ENCODE measurements at regions not wholly inside any gene's neighbourhood (a gene's known extent, or its start where the extent isn't known, plus 50 kb on each side); places are given as distances from the start of the nearest gene placed in this dataset.

- H3K27ac ChIP-seq (replicated peaks), result no peak overlapping the region
- H3K36me3 ChIP-seq, result no peaks in the 10 kb centered on the region
- DNase-seq, result no peak
- H3K4me1 ChIP-seq, result no peaks in the 10 kb centered on the region
- no peaks in the 10 kb centered on the region for H3K27me3 ChIP-seq (ENCODE audit: low read depth)
- intact Hi-C loops (cut with micrococcal nuclease), result no loop called here
- no peak overlapping the region for H3K4me3 ChIP-seq
- no peaks in the 10 kb centered on the region for H3K9me3 ChIP-seq (replicated peaks)
- TF ChIP-seq, protein P1, sequence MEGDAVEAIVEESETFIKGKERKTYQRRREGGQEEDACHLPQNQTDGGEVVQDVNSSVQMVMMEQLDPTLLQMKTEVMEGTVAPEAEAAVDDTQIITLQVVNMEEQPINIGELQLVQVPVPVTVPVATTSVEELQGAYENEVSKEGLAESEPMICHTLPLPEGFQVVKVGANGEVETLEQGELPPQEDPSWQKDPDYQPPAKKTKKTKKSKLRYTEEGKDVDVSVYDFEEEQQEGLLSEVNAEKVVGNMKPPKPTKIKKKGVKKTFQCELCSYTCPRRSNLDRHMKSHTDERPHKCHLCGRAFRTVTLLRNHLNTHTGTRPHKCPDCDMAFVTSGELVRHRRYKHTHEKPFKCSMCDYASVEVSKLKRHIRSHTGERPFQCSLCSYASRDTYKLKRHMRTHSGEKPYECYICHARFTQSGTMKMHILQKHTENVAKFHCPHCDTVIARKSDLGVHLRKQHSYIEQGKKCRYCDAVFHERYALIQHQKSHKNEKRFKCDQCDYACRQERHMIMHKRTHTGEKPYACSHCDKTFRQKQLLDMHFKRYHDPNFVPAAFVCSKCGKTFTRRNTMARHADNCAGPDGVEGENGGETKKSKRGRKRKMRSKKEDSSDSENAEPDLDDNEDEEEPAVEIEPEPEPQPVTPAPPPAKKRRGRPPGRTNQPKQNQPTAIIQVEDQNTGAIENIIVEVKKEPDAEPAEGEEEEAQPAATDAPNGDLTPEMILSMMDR (IDR thresholded peaks at IDR 0.05; ENCODE audit: borderline replicate concordance), result no peak
Observed at GRCh38 chr3:132818251-132818650, 96.0 kb upstream of the NPHP3 start.

GRCh38 chr3:132817646-132818177 is 95.5 kb upstream of the NPHP3 start:
- Histone ChIP-seq H3K4me1 (no peaks in the 10 kb centered on the region), H3K36me3 (no peaks in the 10 kb centered on the region), H3K27ac (replicated peaks) (no peak overlapping the region), H3K27me3 (ENCODE audit: low read depth) (no peaks in the 10 kb centered on the region), H3K4me3 (no peak overlapping the region), H3K9me3 (replicated peaks) (peaks cover under 1% of the 10 kb centered on the region)
- TF ChIP-seq, protein P1 (IDR thresholded peaks at IDR 0.05; ENCODE audit: borderline replicate concordance), result no peak
- intact Hi-C loops (cut with micrococcal nuclease), result no loop called here
- DNase-seq, result no peak

- TF ChIP-seq, protein P1 (IDR thresholded peaks at IDR 0.05; ENCODE audit: borderline replicate concordance), result no peak
- intact Hi-C loops (cut with micrococcal nuclease), result no loop called here
- Histone ChIP-seq H3K27me3 (ENCODE audit: low read depth) (no peaks in the 10 kb centered on the region), H3K4me1 (no peaks in the 10 kb centered on the region), H3K9me3 (replicated peaks) (peaks cover 10% of the 10 kb centered on the region), H3K4me3 (no peak overlapping the region), H3K36me3 (no peaks in the 10 kb centered on the region), H3K27ac (replicated peaks) (no peak overlapping the region)
- no peak for DNase-seq
Observed at GRCh38 chr3:132805071-132805470, 82.9 kb upstream of the NPHP3 start.

DNA sequence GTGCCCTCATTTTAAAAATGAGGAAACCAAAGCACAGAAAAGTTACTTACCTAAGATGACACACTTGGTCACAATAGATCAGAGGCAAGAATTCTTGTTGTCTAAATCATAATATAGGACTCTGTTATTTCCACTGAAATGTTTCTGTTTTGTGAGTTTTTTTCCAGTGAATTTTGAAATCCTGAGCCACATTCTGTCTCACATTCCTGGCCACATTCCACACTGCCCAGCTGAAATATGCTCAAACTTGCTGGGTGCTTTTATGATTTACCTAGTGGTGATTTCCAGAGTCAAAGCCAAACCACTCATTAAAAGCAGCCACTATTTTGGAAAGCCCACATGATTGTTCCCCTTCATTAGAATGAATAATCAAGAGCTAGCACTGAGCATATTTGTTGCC is 82.3 kb upstream of the NPHP3 start:
- H3K36me3 ChIP-seq, result no peaks in the 10 kb centered on the region
- H3K27me3 ChIP-seq (ENCODE audit: low read depth), result no peaks in the 10 kb centered on the region
- no peak for DNase-seq
- no peak overlapping the region for H3K27ac ChIP-seq (replicated peaks)
- H3K4me3 ChIP-seq, result no peak overlapping the region
- TF ChIP-seq, protein P1 (IDR thresholded peaks at IDR 0.05; ENCODE audit: borderline replicate concordance), result no peak
- no peaks in the 10 kb centered on the region for H3K4me1 ChIP-seq
- H3K9me3 ChIP-seq (replicated peaks), result peaks cover 10% of the 10 kb centered on the region
- intact Hi-C loops (cut with micrococcal nuclease), result no loop called here

DNA sequence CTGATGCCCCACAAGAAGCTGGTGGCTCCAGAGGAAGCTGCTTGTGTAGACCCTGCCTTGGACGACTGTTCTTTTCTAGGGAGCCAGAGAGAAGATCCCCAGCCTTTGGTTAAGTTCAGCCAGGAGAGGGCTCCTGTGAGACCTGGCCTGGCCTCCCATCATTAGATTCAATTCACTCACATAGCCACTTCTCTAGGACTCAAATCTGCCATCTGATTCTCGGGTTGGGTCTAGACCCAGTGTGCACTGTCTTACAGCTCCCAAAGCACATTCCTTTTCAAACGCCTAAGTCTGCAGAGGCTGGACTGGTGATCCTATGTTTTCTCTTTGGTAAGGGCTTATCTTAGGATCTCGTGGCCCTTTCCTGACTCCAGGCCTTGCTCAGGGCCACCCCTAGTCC is 81.7 kb upstream of the NPHP3 start:
- TF ChIP-seq, protein P1 (IDR thresholded peaks at IDR 0.05; ENCODE audit: borderline replicate concordance), result no peak
- Histone ChIP-seq H3K27ac (replicated peaks) (no peak overlapping the region), H3K4me1 (no peaks in the 10 kb centered on the region), H3K27me3 (ENCODE audit: low read depth) (no peaks in the 10 kb centered on the region), H3K4me3 (no peak overlapping the region), H3K9me3 (replicated peaks) (peaks cover 10% of the 10 kb centered on the region), H3K36me3 (no peaks in the 10 kb centered on the region)
- DNase-seq, result no peak
- intact Hi-C loops (cut with micrococcal nuclease), result no loop called here

Data from left ventricle myocardium inferior (tissue), 1 donor.